22Rv1 (cell line): ENCODE measurements at regions not wholly inside any gene's neighbourhood (a gene's known extent, or its start where the extent isn't known, plus 50 kb on each side); places are given as distances from the start of the nearest gene placed in this dataset.
"Not testable (repeated sequence)": the region's sequence is repeated elsewhere in the genome, so short reads cannot be mapped to it uniquely, and the experiment has no call there.

ENCODE experiments used
- CTCF ChIP-seq: fragments of 450-650 bp; IDR thresholded peaks from 2 replicates; pipeline ENCODE4 v1.5.1; 2017; ENCODE audit warnings: mild to moderate bottlenecking
- ZFX ChIP-seq: fragments of 450-650 bp; IDR thresholded peaks from 2 replicates; pipeline ENCODE4 v1.6.1; 2017; ENCODE audit warnings: antibody characterized with exemption, borderline replicate concordance

- TF ChIP-seq CTCF, ZFX: not testable (repeated sequence)
Measured at GRCh38 chr2:234888442-234888841, 63.4 kb upstream of the SH3BP4 start.
